ENCODE measurements at regions not wholly inside any gene's neighbourhood (a gene's known extent, or its start where the extent isn't known, plus 50 kb on each side); places are given as distances from the start of the nearest gene placed in this dataset.

- no peak for TF ChIP-seq CTCF (IDR thresholded peaks at IDR 0.05; ENCODE audit: low read depth, low read length)
- no peak for TF ChIP-seq POLR2A (IDR thresholded peaks at IDR 0.05; ENCODE audit: extremely low read depth, insufficient read length)
- TF ChIP-seq MAX (IDR thresholded peaks at IDR 0.05; ENCODE audit: low read depth, low read length), result no peak
- TF ChIP-seq MYC (IDR thresholded peaks at IDR 0.05; ENCODE audit: low read depth, low read length), result no peak
Measured at GRCh38 chrX:63530654-63531053, 179.5 kb upstream of the SPIN4 start.

All from NB4 (cell line).